PC-3 (cell line): ENCODE measurements at regions not wholly inside any gene's neighbourhood (a gene's known extent, or its start where the extent isn't known, plus 50 kb on each side); places are given as distances from the start of the nearest gene placed in this dataset.

Experiments
- ATAC-seq: fragments of 200-7000 bp; cut with Tn5 transposase; 2 replicates; pipeline ENCODE4 v1.9.1; 2020; ENCODE audit warnings: mild to moderate bottlenecking, moderate library complexity
- BruUV-seq: library from RNA; stranded (reverse); fragments of 400-500 nt; replicated peaks from 2 replicates; lab custom pipeline; 2021; lab: Mats Ljungman, UMichigan
- CTCF ChIA-PET: fragments of 300-600 bp; sonication (Branson Sonifier 250); formaldehyde crosslinking; loops from one replicate; lab custom pipeline; 2022; ENCODE audit warnings: antibody characterized with exemption; lab: Charles Lee
- POLR2A ChIA-PET: fragments of 300-600 bp; sonication (Branson Sonifier 250); formaldehyde crosslinking; loops from one replicate; lab custom pipeline; 2022; ENCODE audit warnings: antibody characterized with exemption; ENCODE audit not compliant: unreplicated experiment; lab: Charles Lee
- DNase-seq: peaks from one replicate; pipeline ENCODE4 v3.0.0-alpha.2; 2015
- H2AFZ ChIP-seq: fragments of 300-600 bp; sonication (generic); 2 replicates; pipeline ENCODE4 v1.6.0; 2016; ENCODE audit warnings: antibody characterized with exemption, low read length
- H3F3A ChIP-seq: fragments of 300-600 bp; sonication (generic); one replicate; pipeline ENCODE4 v1.6.0; 2017; ENCODE audit warnings: antibody characterized with exemption, low read length, control low read depth, mild to moderate bottlenecking; ENCODE audit not compliant: unreplicated experiment
- H3K27ac ChIP-seq: fragments of 300-600 bp; sonication (generic); 2 replicates; pipeline ENCODE4 v1.5.1; 2016; ENCODE audit warnings: mild to moderate bottlenecking, low read length
- H3K27me3 ChIP-seq: fragments of 300-600 bp; sonication (generic); 2 replicates; pipeline ENCODE4 v1.6.1; 2016; ENCODE audit warnings: low read length, mixed read lengths
- H3K36me3 ChIP-seq: fragments of 300-600 bp; sonication (generic); 2 replicates; pipeline ENCODE4 v1.6.1; 2016; ENCODE audit warnings: low read depth, mixed run types, low read length, mixed read lengths
- H3K4me1 ChIP-seq: fragments of 300-600 bp; sonication (generic); 2 replicates; pipeline ENCODE4 v1.5.1; 2016; ENCODE audit warnings: low read length; ENCODE audit not compliant: insufficient read depth
- H3K4me2 ChIP-seq: fragments of 300-600 bp; sonication (generic); 2 replicates; pipeline ENCODE4 v1.6.0; 2016; ENCODE audit warnings: low read length
- H3K4me3 ChIP-seq: fragments of 300-600 bp; sonication (generic); 2 replicates; pipeline ENCODE4 v1.5.1; 2016; ENCODE audit warnings: mild to moderate bottlenecking, low read length, mixed read lengths
- H3K79me2 ChIP-seq: fragments of 300-600 bp; sonication (generic); 2 replicates; pipeline ENCODE4 v1.6.1; 2017; ENCODE audit warnings: low read length, mixed read lengths
- H3K9ac ChIP-seq: fragments of 300-600 bp; sonication (generic); 2 replicates; pipeline ENCODE4 v1.6.0; 2016; ENCODE audit warnings: mild to moderate bottlenecking, low read length
- H3K9me2 ChIP-seq: fragments of 300-600 bp; sonication (generic); replicated peaks from 2 replicates; pipeline ENCODE4 v1.6.1; 2016; ENCODE audit warnings: mixed run types, low read length, mixed read lengths
- H3K9me3 ChIP-seq: fragments of 300-600 bp; sonication (generic); 2 replicates; pipeline ENCODE4 v1.6.1; 2016; ENCODE audit warnings: low read length, mixed read lengths
- H4K20me1 ChIP-seq: fragments of 300-600 bp; sonication (generic); 2 replicates; pipeline ENCODE4 v1.6.1; 2016; ENCODE audit warnings: low read length, mixed read lengths
- EZH2 ChIP-seq: fragments of 300-600 bp; sonication (generic); IDR thresholded peaks from one replicate; pipeline ENCODE4 v1.6.1; 2017; ENCODE audit warnings: antibody characterized with exemption, mild to moderate bottlenecking, low read length; ENCODE audit not compliant: unreplicated experiment
- EZH2phosphoT487 ChIP-seq: fragments of 300-600 bp; sonication (generic); IDR thresholded peaks from 2 replicates; pipeline ENCODE4 v1.6.1; 2018; ENCODE audit warnings: mild to moderate bottlenecking, antibody characterized with exemption, low read length, borderline replicate concordance
- intact Hi-C: fragments of 100-400 bp; cut with micrococcal nuclease; formaldehyde crosslinking; loops from 2 replicates; pipeline ENCODE4 v1.9.0; 2023
- TF ChIP-seq, protein P1 (sequence below): fragments of 300-600 bp; sonication (generic); conservative IDR thresholded peaks from 2 replicates; pipeline ENCODE4 v1.5.1; 2017; ENCODE audit warnings: antibody characterized with exemption, low read depth, mild to moderate bottlenecking, low read length

DNA sequence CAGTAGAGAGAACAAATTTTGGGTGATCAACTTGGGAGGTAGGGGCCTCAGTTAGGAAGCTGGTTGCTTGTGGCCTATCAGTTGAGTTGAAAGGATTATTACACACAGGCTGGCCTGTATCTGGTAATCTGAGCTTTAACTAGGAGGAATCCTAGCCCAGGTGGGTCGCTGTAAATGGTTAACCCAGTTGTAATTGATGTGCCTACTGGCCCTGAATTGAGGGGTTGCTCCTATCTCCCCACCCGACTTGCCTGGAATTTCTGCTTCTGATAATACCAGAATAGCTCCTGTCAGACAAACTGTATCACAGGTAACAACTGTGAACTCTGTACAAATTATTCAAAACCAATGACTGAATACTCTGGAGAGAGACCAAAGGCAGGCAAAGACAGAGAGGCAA, 210.4 kb upstream of the RUNX1 start:
- DNase-seq = no peak
- ChIA-PET POLR2A (no interaction called here), CTCF (no interaction called here)
- no peaks in the 10 kb centered on the region for H3K79me2 ChIP-seq
- no peak overlapping the region for H3K4me3 ChIP-seq
- no peak overlapping the region for H3K27ac ChIP-seq
- no TSS peak for BruUV-seq
- H3K4me1 ChIP-seq = peaks cover 36% of the 10 kb centered on the region
- no peaks in the 10 kb centered on the region for H4K20me1 ChIP-seq
- no peak overlapping the region for H3K4me2 ChIP-seq
- no peaks in the 10 kb centered on the region for H3K9me3 ChIP-seq
- H3K27me3 ChIP-seq = no peaks in the 10 kb centered on the region
- no peak for TF ChIP-seq EZH2phosphoT487
- TF ChIP-seq, protein P1, sequence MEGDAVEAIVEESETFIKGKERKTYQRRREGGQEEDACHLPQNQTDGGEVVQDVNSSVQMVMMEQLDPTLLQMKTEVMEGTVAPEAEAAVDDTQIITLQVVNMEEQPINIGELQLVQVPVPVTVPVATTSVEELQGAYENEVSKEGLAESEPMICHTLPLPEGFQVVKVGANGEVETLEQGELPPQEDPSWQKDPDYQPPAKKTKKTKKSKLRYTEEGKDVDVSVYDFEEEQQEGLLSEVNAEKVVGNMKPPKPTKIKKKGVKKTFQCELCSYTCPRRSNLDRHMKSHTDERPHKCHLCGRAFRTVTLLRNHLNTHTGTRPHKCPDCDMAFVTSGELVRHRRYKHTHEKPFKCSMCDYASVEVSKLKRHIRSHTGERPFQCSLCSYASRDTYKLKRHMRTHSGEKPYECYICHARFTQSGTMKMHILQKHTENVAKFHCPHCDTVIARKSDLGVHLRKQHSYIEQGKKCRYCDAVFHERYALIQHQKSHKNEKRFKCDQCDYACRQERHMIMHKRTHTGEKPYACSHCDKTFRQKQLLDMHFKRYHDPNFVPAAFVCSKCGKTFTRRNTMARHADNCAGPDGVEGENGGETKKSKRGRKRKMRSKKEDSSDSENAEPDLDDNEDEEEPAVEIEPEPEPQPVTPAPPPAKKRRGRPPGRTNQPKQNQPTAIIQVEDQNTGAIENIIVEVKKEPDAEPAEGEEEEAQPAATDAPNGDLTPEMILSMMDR = no peak
- no peak for TF ChIP-seq EZH2
- no peaks in the 10 kb centered on the region for H3K9me2 ChIP-seq
- intact Hi-C loops = loop anchor here (5.0 kb wide), 1 partner anchor 367 kb away; no protein-coding TSS in a partner anchor
- H3F3A ChIP-seq = peaks cover 7% of the 10 kb centered on the region
- H3K36me3 ChIP-seq = no peaks in the 10 kb centered on the region
- no peak overlapping the region for H3K9ac ChIP-seq
- ATAC-seq = no peak
- H2AFZ ChIP-seq = no peak overlapping the region

DNA sequence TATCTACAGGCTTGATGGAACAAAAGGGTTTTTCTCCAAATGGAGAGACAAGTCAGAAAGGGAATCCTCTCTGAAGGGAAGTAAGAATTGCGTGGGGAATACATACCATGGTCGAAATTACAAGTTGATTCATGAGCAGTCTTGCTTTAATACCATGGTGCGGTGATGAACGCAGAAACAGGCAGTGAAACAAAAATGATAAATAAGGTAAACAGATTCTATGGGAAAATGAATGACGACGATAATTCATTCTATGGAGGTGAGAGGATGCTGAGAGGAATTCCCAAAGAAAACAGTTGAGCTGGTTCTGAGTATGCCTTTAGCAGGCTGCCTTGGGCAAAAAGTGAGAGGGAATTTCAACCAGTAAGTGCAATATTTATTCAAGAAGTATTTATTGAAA, 209.4 kb upstream of the RUNX1 start:
- Histone ChIP-seq H3K36me3 (no peaks in the 10 kb centered on the region), H3K9me2 (no peaks in the 10 kb centered on the region), H3K9ac (no peak overlapping the region), H3K27ac (no peak overlapping the region), H3K79me2 (no peaks in the 10 kb centered on the region), H3K4me2 (no peak overlapping the region), H3F3A (peaks cover 7% of the 10 kb centered on the region), H3K27me3 (no peaks in the 10 kb centered on the region), H4K20me1 (no peaks in the 10 kb centered on the region), H3K9me3 (no peaks in the 10 kb centered on the region), H3K4me1 (peaks cover 45% of the 10 kb centered on the region), H3K4me3 (no peak overlapping the region), H2AFZ (no peak overlapping the region)
- ChIA-PET CTCF (no interaction called here), POLR2A (no interaction called here)
- intact Hi-C loops = loop anchor here (5.0 kb wide), 1 partner anchor 366 kb away; no protein-coding TSS in a partner anchor
- DNase-seq = no peak
- no TSS peak for BruUV-seq
- no peak for ATAC-seq
- TF ChIP-seq EZH2 (no peak), EZH2phosphoT487 (no peak)
- TF ChIP-seq, protein P1 = no peak

DNA sequence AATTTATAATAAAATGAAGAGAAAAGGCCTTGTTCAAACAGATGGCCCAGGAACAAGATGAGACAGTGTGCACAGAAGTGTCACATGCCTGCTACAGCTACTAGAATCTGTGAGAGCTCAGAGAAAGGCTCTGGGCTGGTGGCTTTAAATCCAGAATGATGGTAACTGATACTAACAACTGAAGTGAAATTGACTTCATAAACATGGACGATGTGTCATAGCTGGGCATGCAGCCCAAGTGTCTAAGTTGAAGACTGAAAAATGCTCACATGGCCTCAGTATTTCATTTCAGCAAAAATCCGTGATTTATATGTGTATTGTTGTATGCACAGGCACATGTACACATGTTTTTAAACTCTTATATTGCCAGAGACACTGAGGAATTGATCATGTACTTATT, 208.3 kb upstream of the RUNX1 start:
- intact Hi-C loops = loop anchor here (5.0 kb wide), 1 partner anchor 365 kb away; no protein-coding TSS in a partner anchor
- no peaks in the 10 kb centered on the region for H3K36me3 ChIP-seq
- H3K9me2 ChIP-seq = no peaks in the 10 kb centered on the region
- peaks cover 7% of the 10 kb centered on the region for H3F3A ChIP-seq
- H3K79me2 ChIP-seq = no peaks in the 10 kb centered on the region
- H3K4me2 ChIP-seq = peak overlapping the region; percentile 82
- H3K4me1 ChIP-seq = peaks cover 56% of the 10 kb centered on the region
- no peaks in the 10 kb centered on the region for H3K9me3 ChIP-seq
- ChIA-PET CTCF (interaction anchor here (0.7 kb wide), 1 partner anchor 16 kb away, joined by 4 read pairs; no protein-coding TSS in a partner anchor), POLR2A (no interaction called here)
- H3K27ac ChIP-seq = peak overlapping the region; percentile 92
- peak overlapping the region; percentile 58; the same call in 1 of the 2 replicates for H3K4me3 ChIP-seq
- H2AFZ ChIP-seq = peak overlapping the region; percentile 55
- DNase-seq = peak; percentile 98
- TF ChIP-seq, protein P1 = no peak
- TF ChIP-seq EZH2 (no peak), EZH2phosphoT487 (no peak)
- ATAC-seq = peak; percentile 55
- H3K27me3 ChIP-seq = no peaks in the 10 kb centered on the region
- no TSS peak for BruUV-seq
- peak overlapping the region; percentile 63 for H3K9ac ChIP-seq
- no peaks in the 10 kb centered on the region for H4K20me1 ChIP-seq
